ENCODE measurements at regions not wholly inside any gene's neighbourhood (a gene's known extent, or its start where the extent isn't known, plus 50 kb on each side); places are given as distances from the start of the nearest gene placed in this dataset.

DNA sequence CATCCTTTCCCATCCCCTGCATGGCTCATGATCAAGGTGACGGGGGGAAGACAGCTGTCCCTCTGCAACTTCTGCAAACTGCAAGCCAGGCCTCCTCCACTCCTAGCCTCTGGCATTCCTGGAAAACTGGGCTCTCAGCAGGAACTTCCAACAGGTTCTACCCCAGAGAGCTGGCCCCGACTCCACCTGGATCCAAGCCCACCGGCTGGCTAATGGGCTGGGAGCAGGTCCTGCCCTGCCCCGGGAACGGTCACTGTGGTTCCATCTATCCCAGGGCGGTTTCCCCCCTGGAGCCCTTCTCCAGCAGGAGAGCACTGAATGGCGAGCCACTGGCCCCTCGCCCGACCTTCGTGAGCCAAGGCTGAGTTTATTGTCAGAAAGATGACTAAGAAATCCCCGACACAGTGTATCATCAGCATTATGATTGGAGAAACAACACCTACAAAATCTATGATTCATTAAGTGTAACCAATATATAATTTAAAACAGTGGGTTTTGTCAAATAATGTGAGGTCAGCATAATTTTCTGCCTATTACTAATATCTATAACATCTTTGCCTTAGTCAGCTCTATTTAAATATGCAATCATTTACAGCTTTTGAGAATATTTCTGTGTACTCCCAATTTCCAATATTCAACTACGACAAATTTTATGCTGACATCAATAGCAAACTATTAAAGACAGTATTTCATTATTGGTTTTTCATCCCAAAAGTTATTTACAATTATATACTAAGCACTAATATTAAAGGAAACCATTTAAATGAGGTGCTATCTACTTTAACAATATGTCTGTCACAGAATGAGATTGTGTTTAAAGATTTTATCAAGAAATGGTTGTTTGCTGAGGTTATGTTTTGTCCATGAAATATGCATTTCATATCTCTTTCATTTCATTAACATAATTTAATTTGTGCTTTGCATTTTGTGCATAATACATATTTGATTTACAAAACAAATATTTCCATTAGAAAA, 133.0 kb downstream of the URI1 start:
- CTCF ChIA-PET (ENCODE audit: low intra/inter-chr PET ratio): no interaction called here
- 1% methylated on average over 12 of the region's 12 CpGs for WGBS (ENCODE audit: insufficient coverage, low coverage, missing lambda C conversion rate)
- TF ChIP-seq NKRF (IDR thresholded peaks at IDR 0.05; ENCODE audit: borderline replicate concordance) (no peak), MAFK (IDR thresholded peaks at IDR 0.05; ENCODE audit: low read length) (peak; percentile 83), TAF15 (IDR thresholded peaks at IDR 0.05; ENCODE audit: low read depth, low read length) (no peak), C11orf30 (IDR thresholded peaks at IDR 0.05; ENCODE audit: low read depth) (peak; percentile 75), MAFF (IDR thresholded peaks at IDR 0.05; ENCODE audit: low read length) (peak; percentile 80), KLF6 (CRISPR knock-in tag; IDR thresholded peaks at IDR 0.05; ENCODE audit: borderline replicate concordance) (no peak), ZNF354B (CRISPR knock-in tag; IDR thresholded peaks at IDR 0.05) (no peak), NCOR1 (IDR thresholded peaks at IDR 0.05) (no peak), KAT7 (CRISPR knock-in tag; IDR thresholded peaks at IDR 0.05; ENCODE audit: borderline replicate concordance) (no peak), BRD4 (IDR thresholded peaks at IDR 0.05) (no peak), SRF (CRISPR knock-in tag; IDR thresholded peaks at IDR 0.05) (no peak), TRIM28 (IDR thresholded peaks at IDR 0.05) (no peak), ESRRB (CRISPR knock-in tag; IDR thresholded peaks at IDR 0.05; ENCODE audit: borderline replicate concordance) (no peak), CSDE1 (IDR thresholded peaks at IDR 0.05) (no peak), ELF1 (tag; IDR thresholded peaks at IDR 0.05) (no peak)
- TF ChIP-seq, protein P1, sequence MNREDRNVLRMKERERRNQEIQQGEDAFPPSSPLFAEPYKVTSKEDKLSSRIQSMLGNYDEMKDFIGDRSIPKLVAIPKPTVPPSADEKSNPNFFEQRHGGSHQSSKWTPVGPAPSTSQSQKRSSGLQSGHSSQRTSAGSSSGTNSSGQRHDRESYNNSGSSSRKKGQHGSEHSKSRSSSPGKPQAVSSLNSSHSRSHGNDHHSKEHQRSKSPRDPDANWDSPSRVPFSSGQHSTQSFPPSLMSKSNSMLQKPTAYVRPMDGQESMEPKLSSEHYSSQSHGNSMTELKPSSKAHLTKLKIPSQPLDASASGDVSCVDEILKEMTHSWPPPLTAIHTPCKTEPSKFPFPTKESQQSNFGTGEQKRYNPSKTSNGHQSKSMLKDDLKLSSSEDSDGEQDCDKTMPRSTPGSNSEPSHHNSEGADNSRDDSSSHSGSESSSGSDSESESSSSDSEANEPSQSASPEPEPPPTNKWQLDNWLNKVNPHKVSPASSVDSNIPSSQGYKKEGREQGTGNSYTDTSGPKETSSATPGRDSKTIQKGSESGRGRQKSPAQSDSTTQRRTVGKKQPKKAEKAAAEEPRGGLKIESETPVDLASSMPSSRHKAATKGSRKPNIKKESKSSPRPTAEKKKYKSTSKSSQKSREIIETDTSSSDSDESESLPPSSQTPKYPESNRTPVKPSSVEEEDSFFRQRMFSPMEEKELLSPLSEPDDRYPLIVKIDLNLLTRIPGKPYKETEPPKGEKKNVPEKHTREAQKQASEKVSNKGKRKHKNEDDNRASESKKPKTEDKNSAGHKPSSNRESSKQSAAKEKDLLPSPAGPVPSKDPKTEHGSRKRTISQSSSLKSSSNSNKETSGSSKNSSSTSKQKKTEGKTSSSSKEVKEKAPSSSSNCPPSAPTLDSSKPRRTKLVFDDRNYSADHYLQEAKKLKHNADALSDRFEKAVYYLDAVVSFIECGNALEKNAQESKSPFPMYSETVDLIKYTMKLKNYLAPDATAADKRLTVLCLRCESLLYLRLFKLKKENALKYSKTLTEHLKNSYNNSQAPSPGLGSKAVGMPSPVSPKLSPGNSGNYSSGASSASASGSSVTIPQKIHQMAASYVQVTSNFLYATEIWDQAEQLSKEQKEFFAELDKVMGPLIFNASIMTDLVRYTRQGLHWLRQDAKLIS (CRISPR knock-in tag; IDR thresholded peaks at IDR 0.05): no peak

More for the DNA sequence above, 133.0 kb downstream of the URI1 start:
- POLR2A ChIA-PET: interaction anchor here (1.5 kb wide), 1 partner anchor 8 kb away, joined by 5 read pairs; no protein-coding TSS in a partner anchor
- Histone ChIP-seq H3K4me3 (no peak overlapping the region), H4K20me1 (replicated peaks; ENCODE audit: control insufficient read depth, insufficient read depth, low read length) (peaks cover 3% of the 10 kb centered on the region; the same call in 1 of the 2 replicates), H3K27ac (ENCODE audit: extremely low read depth, low read depth, low read length) (no peak overlapping the region), H3K9me3 (replicated peaks; ENCODE audit: control insufficient read depth, insufficient read depth, low read depth, low read length) (no peaks in the 10 kb centered on the region), H3K36me3 (ENCODE audit: control insufficient read depth, insufficient read depth, low read length) (no peaks in the 10 kb centered on the region), H2AFZ (ENCODE audit: low read depth, low read length) (no peak overlapping the region), H3K4me1 (replicated peaks in 1 of 2; ENCODE audit: control insufficient read depth in 2 of 2, insufficient read depth in 2 of 2, low read length in 2 of 2) (peaks cover 0 to 9% of the 10 kb centered on the region in 2 experiments; a peak in 1 of 5 replicates), H3K4me2 (ENCODE audit: insufficient read depth, low read length) (no peak overlapping the region), H3K9ac (ENCODE audit: insufficient read depth in 1 of 2, low read depth in 2 of 2, low read length in 2 of 2) (no peak overlapping the region), H3K27me3 (ENCODE audit: control insufficient read depth in 2 of 2, insufficient read depth in 2 of 2, low read length in 2 of 2) (peaks cover 25 to 68% of the 10 kb centered on the region in 2 experiments), H3K79me2 (ENCODE audit: control insufficient read depth, insufficient read depth, low read length) (no peaks in the 10 kb centered on the region), H3K9me1 (ENCODE audit: control insufficient read depth, insufficient read depth, low read length) (no peaks in the 10 kb centered on the region)
- intact Hi-C loops (cut with micrococcal nuclease): no loop called here
- ATAC-seq: no peak
- FAIRE-seq: no peak
- in situ Hi-C loops (cut with MboI): no loop called here
- DNase-seq (ENCODE audit: extremely low read depth in 1 of 4, low spot score in 3 of 4): no peak
- no TSS peak for BruUV-seq (replicated peaks)

All from K562 (cell line).